Activated CD4-positive, CD25-positive, alpha-beta regulatory T cell treated with anti-CD3 and anti-CD28 coated beads, Interleukin-2, amount 50 U/mL, for 24 hours (primary cell): ENCODE measurements at regions not wholly inside any gene's neighbourhood (a gene's known extent, or its start where the extent isn't known, plus 50 kb on each side); places are given as distances from the start of the nearest gene placed in this dataset.

Experiments used
- ATAC-seq, 2 donors: fragments of 150-1000 bp; cut with Tn5 transposase; one replicate each; pipeline ENCODE4 v1.10.0; 2021; ENCODE audit warnings: mild to moderate bottlenecking in 1 of 2, moderate library complexity in 1 of 2

DNA sequence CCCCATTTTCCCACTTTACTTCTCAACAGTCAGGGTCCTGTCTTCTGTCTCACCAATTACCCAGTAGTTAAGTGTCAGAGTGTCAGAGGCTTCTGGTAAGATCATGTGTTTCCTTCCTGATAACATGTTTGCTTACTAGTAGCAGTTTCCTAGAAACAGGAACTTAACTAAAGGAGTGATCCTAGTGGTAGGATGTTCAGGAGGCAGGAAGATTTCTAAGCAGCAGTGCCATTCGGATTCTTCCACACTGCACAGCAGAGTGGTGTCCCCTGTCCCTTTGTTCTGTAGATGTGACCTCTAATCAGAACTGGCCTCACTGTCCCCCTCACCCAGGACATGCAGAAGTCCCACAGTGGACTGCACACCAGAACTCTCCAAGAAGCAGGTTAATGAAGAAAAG, 221.8 kb upstream of the OSR1 start:
- ATAC-seq, result no peak

DNA sequence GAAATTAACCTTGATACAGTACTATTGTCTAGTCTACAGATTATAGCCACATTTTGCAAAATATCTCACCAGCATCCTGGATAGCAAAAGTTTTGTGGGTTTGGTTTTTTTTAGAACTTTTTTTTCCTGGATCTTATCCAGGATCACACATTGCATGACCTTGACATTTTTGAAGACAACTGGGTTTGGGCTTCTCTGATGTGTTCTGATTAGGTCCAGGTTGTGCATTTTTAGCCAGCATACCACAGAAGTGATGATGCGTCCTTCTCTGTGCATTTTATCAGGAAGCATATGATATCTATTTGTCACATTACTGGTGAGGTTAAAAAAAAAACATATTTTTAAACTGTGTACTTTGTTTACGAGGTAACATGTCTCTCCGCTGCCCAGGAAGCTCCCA, 221.0 kb upstream of the OSR1 start:
- no peak for ATAC-seq

DNA sequence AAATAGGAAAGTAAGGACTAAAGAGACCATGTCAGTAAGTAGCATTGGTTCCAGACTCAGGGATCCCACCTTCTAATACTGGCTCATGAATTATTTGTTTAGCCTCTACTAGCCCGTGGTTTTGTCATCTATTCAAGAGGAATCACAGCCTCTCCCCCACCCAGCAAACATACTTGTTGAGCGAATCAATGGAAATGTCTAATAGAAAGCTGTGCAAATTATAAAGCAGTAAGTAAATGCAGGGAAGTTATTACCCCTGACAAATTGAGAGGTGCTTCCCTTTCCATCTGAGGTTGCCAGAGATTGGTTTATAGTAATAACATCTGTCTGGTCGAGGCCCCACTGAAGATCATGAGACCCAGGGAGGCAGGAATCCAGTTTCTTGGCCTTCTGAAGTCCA, 219.3 kb upstream of the OSR1 start:
- no peak for ATAC-seq

DNA sequence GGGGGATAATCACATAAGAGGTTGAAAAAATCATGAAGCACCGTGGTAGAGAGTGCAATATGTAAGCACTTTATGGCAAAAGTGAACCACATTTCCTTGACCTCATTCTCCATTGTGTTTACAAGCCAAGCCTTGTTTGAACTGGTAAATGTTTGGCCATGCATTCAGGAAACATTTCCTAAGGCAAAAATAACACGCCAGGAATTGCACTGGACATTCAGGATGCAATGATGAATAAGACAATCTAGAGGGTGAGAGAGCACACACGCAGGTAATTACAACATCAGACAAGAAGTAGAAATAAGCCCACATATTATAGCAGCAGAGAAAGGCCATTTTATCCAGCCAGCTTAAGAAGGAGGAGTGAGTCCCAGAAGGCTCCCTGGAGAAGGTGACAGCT, 218.0 kb upstream of the OSR1 start:
- ATAC-seq, result no peak

DNA sequence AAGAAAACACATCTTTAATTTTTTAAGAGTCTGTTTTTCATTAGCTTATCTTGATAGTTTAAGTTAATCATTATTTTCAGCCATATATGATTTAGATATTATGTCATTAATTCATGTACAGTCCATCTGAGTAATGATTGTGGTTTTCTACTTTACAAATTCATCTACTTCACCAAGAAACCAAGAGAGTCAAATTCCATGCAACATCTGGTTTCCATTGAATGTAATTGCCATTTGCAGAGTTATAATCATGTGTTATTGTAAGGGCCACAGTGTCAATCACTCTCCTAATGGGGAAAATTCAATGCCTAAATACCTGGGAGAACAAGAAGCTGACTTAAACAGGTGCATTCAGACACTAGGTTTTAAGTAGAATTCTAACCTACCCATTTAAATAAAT, 217.2 kb upstream of the OSR1 start:
- no peak for ATAC-seq

DNA sequence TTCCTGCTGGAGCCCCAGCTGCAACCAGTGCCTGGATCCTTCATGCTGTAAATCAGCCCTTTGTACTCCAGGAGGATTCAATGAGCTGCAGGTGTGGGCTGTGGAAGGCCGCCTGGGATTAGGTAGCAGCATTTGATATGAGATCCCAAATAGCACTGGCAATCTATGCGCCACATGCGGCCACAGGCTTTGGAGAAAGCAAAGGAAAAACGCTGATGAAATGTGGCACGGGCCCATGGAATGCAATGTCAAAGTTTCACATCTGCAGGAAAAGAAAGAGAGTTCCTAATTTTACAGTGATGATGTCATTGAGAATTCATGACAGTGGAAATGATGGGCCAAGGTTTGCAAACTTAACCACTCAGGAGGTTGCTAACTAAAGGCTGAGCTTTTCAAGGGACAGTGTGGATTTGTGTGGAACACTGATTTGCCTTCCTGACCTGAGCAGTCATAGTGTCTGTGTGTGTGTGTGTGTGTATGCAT, 216.4 kb upstream of the OSR1 start:
- ATAC-seq, result no peak

DNA sequence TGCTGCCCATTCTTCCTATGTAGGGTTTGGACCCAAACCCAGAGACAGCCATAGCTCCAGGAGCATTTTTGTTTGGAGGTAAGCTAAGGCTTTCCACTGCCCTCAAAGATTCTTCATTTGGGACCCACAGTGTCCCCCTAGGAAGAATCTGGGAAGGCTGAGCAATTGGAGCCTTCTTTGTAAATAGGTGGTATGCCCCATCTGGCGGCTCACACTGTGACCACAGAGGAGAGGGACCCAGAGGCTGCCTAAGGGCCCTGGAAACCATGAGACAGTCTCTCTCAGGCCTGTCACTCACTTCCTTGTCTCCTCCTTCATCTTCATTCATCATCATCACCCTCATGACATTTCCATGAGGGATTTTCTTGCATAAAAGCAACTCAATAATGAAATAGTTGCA, 215.4 kb upstream of the OSR1 start:
- no peak for ATAC-seq

DNA sequence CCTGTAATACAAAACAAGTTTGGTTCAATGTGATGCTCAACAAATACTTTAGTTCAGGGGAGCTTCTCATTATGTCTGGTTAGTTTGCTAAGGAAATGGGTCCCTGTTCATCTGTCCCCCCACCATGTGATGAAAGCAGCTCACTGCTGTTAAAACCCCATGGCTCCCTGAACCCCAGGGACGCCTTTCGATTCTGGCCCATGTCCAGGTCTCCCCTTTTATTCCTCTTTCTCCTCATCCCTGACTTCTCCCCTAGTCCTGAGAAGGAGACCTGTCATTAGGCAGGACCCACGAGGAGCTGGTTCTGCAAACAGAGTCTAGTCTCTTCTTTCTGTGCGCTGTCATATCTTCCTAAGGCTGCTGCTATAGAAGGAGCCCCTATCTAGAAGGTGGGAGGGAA, 213.3 kb upstream of the OSR1 start:
- no peak for ATAC-seq

DNA sequence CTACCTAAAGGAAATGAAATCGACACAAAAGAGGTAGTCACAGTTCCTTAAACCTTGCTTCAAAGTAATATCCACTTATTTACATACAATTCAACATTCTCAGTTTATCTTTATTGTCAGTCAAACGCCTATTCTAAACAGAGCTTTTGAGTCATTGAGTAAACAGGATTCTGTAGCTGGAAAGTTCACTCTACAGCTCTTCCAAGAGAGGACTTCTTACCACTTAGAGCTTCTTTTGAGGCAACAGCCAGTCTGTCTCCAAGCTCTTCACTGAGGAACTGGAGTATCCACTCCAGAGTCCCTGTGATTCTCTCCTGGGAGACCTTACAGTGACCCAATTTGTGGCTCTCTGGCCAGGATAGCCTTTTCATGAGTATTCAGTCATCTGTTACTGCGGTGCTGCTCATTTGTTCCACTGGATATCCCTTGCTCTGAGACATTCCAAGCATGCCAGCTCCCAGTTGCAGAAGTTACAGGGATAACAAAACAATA, 210.9 kb upstream of the OSR1 start:
- no peak for ATAC-seq

DNA sequence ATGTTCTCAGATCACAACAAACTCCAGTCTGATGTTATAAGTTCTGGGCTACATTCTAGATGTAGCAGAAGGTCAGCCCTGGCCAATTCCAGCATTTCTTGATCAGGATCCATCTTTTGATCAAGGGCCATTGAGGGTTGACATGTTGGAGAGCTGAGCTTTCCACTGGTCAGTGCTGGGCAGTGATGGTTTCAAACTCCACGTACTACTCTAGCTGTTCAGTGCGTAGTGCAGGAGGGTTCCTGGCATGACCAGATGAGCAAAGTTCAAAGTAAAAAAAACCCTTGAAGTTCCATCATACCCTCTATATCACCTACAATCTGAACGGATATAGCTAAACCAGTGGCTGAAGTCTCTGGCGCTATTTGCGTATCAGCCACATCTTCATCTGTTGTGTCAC, 210.4 kb upstream of the OSR1 start:
- ATAC-seq, result no peak

DNA sequence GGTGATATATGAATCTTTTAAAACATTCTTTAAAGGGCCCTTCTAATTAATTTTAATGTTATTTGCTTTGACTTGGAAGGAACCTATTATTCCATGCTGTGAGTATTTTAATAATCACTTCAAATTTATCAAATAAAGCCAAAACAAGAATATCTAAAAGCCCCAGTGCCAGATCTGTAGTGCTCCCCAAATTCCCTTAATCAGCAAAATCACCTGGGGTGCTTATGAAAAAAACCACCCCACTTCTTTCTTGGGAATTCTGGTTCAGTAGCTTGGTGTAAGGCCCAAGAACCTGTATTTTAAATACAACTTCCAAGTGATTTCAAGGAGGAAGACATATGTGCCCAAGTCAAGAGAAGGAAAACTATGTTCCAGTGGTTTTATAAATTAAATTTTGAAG, 202.4 kb upstream of the OSR1 start:
- no peak for ATAC-seq

DNA sequence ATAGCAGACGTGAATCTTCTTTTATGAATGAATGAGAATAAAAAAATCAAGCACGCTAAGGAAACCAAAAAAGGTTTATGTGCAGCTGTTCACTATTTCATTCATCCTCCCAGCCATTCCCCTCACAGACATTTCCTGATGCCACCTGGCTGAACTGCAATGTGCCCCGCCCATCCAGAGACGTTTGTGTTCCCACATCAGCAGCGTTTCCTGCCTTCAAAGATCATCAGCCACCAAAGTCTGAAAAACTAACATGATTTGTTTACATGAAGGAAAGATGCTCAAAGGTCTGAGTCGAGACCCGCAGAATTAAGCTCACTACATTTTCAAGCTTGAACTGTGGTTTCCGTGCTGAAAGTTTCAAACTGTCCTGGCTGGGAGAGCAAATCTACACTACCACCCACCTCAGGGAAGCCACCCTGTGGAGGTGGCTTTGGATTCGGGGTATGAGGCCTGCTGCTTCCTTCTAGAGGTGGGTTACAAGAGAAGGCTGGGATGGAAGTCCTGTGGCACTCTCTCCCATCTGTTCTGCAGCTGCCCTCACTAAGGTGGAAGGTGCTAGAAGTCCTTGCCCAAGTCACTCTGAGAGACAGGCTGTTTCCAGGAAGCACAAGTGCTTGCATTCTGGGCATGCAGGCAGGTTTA, 201.3 kb upstream of the OSR1 start:
- no peak for ATAC-seq

DNA sequence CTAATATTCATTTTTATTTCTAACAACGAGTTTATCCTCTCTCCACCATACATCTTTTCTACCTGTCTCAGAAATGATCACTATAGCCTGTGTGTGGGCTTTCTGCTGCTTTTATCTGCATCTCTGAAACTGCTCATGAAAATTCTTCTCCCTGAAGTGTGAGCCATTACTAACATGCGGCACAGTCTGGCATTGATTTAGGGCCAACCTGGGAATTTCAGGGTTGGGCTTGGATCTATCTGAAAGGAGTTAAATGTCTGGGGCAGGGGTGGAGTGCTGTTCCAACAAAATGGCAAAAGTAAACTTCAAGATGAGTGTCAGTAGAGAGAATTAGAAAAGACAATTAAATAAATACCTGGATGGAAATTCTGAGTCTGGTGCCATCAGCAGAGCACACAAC, 198.2 kb upstream of the OSR1 start:
- no peak for ATAC-seq

DNA sequence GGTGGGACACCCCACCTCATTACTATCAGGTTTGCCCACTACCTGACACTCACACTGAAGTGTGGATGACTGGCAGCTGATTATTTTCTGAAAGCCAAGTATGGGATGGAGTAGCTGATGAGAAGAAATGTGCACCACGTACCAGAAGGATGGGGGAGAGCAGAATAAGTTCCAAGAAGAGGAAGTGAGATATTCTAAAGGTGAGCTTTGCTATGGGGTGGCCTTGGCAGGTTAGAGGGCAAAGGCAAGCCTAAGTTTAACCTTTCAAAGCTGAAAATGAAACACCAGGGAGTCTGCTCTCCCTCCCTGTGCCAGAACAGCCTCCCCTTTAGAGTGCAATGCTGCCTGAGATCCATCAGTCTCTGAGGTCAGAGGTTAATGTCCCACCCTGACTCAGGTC, 196.1 kb upstream of the OSR1 start:
- no peak for ATAC-seq

DNA sequence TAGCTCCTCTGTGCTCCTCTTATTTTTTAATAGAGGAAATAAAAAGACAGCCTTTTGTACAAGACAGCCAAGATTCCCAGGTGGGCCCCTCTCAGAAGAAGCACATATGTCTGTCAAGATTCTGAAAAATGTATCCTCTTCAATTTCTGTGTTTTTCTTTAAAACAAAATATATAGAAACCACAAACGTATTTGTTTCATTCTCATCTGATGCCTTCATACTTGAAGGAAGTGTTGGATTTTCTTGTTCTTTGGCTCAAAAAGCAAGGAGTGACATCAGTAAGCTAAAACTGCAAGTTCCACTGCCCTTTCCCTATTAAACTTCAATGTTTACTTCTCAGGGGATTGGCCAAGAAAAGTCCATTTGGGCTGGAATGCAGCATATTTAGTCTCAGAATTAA, 193.8 kb upstream of the OSR1 start:
- ATAC-seq, result no peak

DNA sequence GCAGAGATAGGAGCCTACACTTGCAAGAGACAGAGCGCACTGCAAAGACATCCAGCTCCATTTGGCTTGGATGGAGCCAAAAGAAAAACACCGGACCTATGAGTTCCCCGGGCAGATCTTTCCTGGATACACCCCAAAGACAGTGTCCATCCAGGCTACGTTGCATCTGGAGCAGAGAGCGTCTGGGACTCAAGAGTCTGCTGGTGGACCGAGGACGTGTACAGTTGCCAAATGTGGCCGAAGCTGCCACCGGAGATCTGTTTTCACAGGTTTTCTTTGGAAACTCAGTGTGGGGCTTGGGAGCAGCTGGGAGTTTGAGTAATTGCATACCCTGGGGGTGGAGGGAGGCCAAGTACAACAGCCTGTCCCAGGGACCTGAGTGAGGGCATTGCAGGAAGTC, 192.3 kb upstream of the OSR1 start:
- no peak for ATAC-seq

DNA sequence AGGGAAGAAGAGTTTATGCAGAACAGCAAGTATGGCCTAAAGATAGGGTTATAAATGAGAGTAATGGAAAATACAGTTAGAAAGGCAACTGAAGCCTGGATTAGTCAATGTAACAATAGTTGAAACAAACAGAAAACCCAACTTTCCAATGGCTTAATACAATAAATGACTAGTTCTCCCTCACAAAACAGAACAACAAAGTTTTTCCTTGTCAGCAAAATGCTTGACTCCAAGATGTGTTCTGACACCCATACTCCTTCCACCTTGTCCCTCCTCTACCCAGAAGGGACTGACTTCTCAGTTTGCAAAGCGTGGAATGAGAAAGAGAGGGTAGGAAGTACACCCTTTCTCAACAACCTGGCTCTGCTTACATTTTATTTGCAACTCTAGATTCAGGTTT, 191.4 kb upstream of the OSR1 start:
- ATAC-seq, result no peak

DNA sequence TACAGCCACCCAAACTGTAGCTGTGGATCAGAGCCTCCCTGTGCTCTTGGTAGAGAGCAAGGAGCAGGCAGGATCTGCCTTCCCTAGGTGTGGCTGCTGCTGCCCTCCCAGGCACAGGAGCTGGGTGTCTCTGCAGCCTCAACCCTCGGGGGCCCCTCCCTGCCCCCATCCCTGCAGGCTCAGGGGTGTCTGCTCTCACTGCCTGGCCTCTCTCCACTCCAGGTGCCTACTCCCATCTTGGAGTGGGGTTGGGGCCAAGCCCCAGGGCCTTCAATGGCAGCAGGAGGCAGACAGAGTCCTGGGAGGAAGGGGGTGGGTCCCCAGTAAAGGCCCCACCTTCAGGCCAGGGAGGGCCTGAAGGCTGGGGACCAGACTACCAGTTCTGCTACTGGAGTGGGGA, 189.7 kb upstream of the OSR1 start:
- no peak for ATAC-seq

DNA sequence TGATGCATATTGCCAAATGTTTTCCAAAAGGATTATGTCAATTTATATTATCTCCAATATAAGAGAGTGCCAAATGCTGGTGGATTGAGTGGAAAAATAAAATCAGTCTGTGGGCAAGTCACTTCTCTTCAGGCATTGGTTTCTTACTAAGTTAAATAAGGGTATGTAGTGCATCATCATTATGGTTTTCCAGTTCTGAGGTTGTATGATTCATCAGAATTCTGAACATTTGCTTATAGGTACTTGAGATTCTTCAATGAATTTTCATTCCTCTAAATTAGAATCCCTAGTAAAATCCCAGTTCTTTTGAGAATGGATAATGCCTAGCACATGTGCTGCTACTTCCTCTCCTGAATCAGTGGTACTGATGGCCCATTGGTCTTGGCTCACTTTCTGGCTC, 188.9 kb upstream of the OSR1 start:
- no peak for ATAC-seq

DNA sequence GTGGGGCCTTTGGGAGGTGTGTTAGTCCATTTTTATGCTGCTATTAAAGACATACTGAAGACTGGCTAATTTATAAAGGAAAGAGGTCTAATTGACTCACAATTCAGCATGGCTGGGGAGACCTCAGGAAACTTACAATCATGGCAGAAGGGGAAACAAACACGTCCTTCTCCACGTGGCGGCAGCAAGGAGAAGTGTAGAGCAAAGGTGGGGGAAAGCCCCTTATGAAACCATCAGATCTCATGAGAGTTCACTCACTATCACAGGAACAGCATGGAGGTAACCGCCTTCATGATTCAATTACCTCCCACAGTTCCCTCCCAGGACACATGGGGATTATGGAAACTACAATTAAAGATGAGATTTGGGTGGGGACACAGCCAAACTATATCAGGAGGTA, 187.1 kb upstream of the OSR1 start:
- no peak for ATAC-seq

DNA sequence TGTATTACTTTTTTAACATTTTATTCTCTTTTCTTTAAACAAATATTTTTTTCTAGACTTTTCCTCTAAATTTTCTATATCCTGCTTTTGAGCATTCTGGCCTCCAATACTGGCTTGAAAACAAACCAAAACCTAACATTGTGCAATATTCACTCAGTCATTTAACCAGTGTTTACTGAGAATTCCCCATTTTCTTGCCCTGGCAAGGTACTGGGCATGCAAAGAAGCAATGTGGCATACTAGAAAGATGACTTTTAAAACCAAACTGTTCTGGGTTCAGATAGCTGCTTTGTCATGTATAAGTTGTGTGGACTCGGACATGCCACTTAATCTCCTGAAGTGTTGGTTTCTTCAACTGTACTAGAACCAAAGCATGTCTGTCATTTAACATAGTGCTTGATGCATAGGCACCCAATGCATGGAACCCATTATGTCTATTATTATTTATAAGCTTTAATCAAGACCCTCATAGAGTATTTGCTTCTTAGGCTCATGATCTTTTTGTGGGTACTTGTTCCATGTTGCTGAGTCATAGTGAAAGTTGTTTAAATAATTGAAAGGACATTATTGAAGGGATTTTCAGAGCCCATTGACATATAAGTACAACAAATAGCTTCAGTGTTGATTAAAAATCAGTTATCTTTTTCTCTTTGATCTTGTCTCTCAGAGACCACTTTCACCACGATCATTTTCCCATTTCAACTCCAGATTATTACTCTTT, 185.4 kb upstream of the OSR1 start:
- ATAC-seq, result no peak

DNA sequence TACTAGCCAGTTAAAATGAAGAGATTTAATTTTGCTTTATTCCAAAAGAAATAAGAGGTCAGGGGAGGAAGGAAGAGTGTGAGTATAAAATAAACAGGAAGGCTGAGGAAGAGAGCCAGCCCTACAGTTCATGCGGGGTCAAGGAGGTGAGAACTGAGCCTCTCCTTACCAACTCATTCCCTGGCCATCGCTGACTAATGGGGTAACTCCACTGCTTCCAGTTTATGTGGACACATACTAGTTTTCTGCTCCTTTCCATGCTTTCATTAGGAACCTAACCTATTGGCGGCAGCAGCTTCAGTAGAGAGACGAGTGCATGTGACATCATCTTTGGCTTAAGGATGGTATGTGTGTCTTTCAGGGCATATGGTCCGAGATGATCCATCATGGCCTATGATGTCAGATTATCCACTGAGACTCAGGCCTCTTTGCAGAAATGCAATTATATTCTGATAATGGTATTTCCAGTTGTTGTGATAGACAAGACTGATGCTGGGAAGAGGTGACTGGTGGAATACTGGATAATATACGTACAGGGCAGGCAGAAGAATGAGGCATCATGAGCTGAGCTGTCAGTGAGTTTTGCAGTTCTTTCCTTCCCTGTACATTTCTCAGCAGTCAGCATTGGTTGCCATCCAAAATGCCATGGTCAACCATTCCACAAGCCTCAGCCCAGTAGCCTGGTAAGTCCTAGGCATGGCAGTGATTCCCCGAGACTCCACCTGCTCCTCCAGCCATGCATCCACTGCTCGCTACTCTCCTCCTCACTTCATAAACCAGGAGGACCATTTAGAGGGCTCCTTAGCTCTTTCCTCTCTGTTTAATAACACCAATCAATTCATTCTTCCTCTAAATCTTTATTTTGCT, 184.6 kb upstream of the OSR1 start:
- no peak for ATAC-seq

DNA sequence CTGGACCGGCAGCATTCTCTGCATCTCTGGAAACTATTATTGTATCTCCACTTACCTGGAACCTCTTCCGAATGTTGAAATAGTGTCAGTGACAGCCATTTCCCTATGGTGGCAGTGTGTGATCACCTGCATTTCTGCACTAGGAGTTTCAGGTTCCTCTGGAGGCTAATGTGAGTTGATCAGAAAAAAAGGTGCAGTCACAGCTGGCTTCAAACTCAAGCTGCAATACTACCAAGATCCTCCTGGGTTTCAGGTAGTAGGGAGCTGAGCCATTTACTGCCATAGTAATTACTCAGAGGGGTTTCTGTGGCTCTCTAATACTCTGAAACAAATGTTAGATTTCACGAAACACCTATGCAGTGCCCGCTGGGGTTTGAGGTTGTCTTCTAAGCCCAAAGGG, 183.5 kb upstream of the OSR1 start:
- no peak for ATAC-seq
